GM12891 (cell line): ENCODE measurements at regions not wholly inside any gene's neighbourhood (a gene's known extent, or its start where the extent isn't known, plus 50 kb on each side); places are given as distances from the start of the nearest gene placed in this dataset.
"Not testable (repeated sequence)": the region's sequence is repeated elsewhere in the genome, so short reads cannot be mapped to it uniquely, and the experiment has no call there.

Experiments
- DNase-seq: peaks from one replicate; pipeline ENCODE4 v3.0.0; 2011; ENCODE audit warnings: low spot score; ENCODE audit not compliant: insufficient read length
- FAIRE-seq: peaks from 2 replicates; lab custom pipeline; 2011; peaks lifted over from hg19 to GRCh38; lab: Jason Lieb, UNC
- PAX5 ChIP-seq: IDR thresholded peaks from 2 replicates; pipeline ENCODE4 v1.6.1; 2011; ENCODE audit warnings: low read length, moderate library complexity, mild to moderate bottlenecking; ENCODE audit not compliant: insufficient read depth, severe bottlenecking
- POLR2A ChIP-seq: IDR thresholded peaks from 2 replicates; pipeline ENCODE4 v1.6.1; 2011; ENCODE audit warnings: low read depth, low read length, control low read depth
- POLR2AphosphoS5 ChIP-seq: IDR thresholded peaks from 2 replicates; pipeline ENCODE4 v1.6.1; 2011; ENCODE audit warnings: low read depth, low read length, control low read depth
- POU2F2 ChIP-seq: IDR thresholded peaks from 2 replicates; pipeline ENCODE4 v1.6.1; 2011; ENCODE audit warnings: low read depth, mild to moderate bottlenecking, control low read depth, low read length, moderate library complexity
- SPI1 ChIP-seq: IDR thresholded peaks from 2 replicates; pipeline ENCODE4 v1.6.1; 2011; ENCODE audit warnings: low read depth, low read length, control low read depth
- TAF1 ChIP-seq: IDR thresholded peaks from 2 replicates; pipeline ENCODE4 v1.6.1; 2011; ENCODE audit warnings: low read depth, low read length, control low read depth

DNA sequence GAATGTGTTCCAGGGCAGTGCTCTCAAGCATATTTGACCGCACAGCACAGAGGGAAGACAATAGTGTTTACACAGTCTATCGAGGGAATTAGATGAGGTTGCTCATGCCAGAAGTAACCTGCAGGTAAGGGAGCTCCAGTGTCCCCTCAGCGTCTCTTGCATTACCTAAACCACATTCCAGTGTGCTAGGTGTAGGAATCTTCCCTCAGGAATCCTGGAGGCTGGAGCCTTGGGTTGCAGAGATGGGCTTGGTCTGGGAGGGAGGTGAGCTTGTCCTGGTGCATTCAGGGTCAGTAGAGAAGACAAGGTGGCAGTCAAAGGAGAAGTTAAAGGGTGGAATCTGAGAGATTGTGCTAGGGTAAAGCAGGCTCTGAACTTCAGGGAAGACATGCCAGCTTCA lies 56.3 kb downstream of the SOX14 start:
- DNase-seq = no peak
- TF ChIP-seq TAF1 (no peak), POLR2AphosphoS5 (no peak), PAX5 (no peak), POU2F2 (no peak), POLR2A (no peak), SPI1 (no peak)
- no peak for FAIRE-seq

DNA sequence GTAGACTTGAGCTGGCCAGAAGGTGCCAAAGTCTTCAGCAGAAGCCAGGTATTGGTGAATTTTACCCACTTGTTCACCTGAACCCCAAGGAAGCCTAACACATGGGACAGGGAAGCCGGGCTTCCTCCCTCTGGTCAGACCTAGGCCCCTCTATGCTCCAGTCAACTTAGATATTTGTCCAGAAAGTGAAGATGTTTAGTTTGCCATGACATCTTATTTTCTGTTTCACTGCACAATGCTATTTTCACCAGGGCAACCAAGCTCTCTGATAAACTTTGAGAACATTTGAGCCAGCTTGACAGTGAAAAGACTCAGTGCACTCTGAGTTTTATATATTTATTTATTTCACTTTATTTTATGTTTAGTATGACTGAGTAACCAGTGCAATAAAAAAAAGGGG lies 71.0 kb downstream of the SOX14 start:
- TF ChIP-seq PAX5 = no peak
- no peak for TF ChIP-seq TAF1
- no peak for TF ChIP-seq POLR2AphosphoS5
- TF ChIP-seq POLR2A = no peak
- DNase-seq (no peak), FAIRE-seq (no peak)

GRCh38 chr3:137845194-137845593 lies 81.1 kb downstream of the SOX14 start:
- DNase-seq (no peak), FAIRE-seq (no peak)
- TF ChIP-seq TAF1 = no peak
- no peak for TF ChIP-seq POLR2A
- TF ChIP-seq POLR2AphosphoS5 = no peak
- no peak for TF ChIP-seq POU2F2
- no peak for TF ChIP-seq PAX5
- TF ChIP-seq SPI1 = no peak

GRCh38 chr3:137845666-137846065 lies 81.6 kb downstream of the SOX14 start:
- FAIRE-seq (no peak), DNase-seq (no peak)
- no peak for TF ChIP-seq POLR2AphosphoS5
- TF ChIP-seq TAF1 = no peak
- no peak for TF ChIP-seq POU2F2

DNA sequence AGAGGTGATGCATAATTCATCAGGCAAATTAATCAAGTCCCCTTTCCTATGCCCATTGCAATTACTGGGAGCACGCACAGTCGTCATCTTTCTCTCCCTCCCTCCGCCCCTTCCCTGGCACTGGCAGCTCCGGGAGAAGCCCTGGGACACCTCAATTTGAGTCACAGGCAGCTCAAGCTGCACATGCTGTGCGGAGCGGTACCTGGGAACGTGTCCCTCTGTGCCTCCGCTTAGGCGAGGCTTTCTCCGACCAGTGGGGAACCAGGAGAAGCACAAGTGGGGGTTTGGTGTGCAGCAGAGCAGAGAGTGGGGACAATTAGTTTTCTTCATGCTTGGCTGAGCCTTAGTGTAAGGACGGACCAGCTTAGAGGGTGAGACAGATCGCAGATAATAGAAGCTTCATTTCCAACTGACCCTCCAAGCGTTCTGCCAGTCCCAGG lies 88.3 kb downstream of the SOX14 start:
- FAIRE-seq (no peak), DNase-seq (no peak)
- TF ChIP-seq PAX5 = no peak
- no peak for TF ChIP-seq POU2F2
- TF ChIP-seq POLR2A = no peak
- no peak for TF ChIP-seq SPI1
- TF ChIP-seq TAF1 = no peak
- TF ChIP-seq POLR2AphosphoS5 = no peak

DNA sequence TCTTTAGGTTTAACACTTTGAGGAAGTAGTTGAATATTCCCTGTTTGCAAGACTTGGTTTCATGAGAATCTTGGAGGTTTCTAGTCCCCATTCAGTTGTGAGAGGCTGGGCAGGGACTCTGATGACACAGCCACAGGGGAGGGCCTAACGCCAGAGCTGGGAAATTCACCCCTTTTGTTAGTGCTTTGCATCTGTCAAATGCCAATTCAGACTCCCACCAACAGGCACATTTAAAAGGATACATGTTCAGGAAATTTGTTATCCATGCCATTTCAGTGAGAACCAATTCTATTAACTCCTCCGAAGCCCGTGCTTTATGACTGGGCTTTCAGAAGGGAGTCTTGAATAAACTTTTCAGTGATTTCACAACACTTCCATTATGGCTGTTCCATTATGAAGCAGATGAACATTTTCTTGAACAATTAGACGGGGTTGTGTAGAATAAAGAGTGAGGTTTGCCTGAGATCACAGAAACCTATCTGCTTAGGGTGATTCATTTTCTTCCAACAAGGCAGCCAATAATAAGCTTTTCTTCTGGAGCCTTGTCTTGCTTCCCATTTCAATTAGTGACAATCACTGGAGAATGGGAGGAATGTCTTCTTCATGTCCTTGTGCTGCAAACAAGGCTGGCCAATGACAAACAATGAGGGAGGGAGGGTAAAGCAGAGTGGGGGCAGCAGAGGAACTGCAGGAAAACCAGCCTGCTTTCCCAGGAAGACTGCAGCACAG lies 90.6 kb downstream of the SOX14 start:
- FAIRE-seq (no peak), DNase-seq (no peak)
- TF ChIP-seq PAX5 (no peak), POU2F2 (no peak), SPI1 (no peak)

DNA sequence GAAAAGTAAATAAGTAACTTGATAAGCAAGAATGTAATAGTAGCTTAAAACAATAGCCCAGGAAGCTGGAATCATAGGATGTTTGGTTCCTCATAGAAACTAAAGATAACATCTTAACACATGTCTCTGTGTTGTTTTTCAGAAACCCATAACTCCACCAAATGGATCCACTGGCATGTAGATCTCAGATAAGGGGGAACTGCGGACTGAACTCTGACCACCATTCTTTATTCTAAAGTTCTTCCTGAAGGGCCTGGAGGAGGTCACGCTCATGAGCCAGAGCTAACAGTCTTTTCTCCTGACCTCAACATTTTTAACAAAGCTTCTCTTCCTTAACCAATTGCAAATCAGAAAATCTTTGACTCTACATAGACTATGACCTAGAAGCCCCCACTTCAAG lies 101.9 kb downstream of the SOX14 start:
- TF ChIP-seq POLR2A (no peak), SPI1 (no peak), POLR2AphosphoS5 (no peak), TAF1 (no peak), PAX5 (no peak), POU2F2 (no peak)
- no peak for FAIRE-seq

DNA sequence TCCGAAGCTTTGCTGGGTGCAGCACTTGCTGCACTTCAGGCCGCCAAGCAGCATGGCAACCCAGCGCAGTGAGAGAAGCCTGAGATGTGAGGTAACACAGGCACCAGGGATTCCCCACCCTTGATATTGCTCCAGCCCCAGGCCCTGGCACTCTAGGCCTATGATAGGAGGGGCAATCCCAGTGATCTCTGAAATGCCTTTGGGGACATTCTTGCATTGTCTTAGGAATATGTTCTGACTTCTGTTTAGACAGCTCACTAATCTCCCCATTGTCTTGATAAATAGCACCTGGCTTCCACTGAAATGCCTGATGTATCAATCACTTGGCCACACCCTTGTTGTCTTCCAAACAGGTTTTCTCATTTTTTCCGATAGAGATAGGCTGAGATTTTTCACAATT lies 102.8 kb downstream of the SOX14 start:
- DNase-seq = no peak
- no peak for FAIRE-seq

More for the DNA sequence above, 101.9 kb downstream of the SOX14 start:
- DNase-seq = no peak

GRCh38 chr3:137867611-137868010 lies 103.5 kb downstream of the SOX14 start:
- no peak for TF ChIP-seq TAF1
- TF ChIP-seq POLR2AphosphoS5 = no peak
- TF ChIP-seq PAX5 = no peak
- TF ChIP-seq SPI1 = no peak
- no peak for TF ChIP-seq POLR2A
- no peak for TF ChIP-seq POU2F2
- DNase-seq (no peak), FAIRE-seq (no peak)

More for the DNA sequence above, 102.8 kb downstream of the SOX14 start:
- no peak for TF ChIP-seq POLR2A

DNA sequence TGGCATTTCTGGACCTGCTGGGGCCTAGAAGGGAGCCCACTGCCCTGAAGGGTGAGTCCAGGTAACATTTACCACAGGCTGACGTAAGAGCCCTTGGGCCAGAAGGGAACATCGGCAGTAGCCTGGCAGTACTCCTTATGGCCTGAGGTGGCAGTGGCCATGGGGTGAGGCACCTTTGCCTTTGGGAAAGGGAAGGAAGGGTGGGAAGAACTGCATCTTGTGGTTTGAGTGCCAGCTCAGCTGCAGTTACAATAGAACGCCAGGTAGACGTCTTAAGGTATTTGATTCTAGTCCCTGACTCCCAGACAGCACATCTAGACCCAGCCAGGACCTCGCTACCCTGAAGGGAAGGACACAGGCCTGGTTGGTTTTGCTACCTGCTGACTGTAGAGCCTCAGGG lies 104.9 kb downstream of the SOX14 start:
- DNase-seq (no peak), FAIRE-seq (no peak)
- no peak for TF ChIP-seq POU2F2
- TF ChIP-seq SPI1 = no peak
- no peak for TF ChIP-seq POLR2AphosphoS5
- TF ChIP-seq POLR2A = no peak
- no peak for TF ChIP-seq TAF1
- no peak for TF ChIP-seq PAX5

DNA sequence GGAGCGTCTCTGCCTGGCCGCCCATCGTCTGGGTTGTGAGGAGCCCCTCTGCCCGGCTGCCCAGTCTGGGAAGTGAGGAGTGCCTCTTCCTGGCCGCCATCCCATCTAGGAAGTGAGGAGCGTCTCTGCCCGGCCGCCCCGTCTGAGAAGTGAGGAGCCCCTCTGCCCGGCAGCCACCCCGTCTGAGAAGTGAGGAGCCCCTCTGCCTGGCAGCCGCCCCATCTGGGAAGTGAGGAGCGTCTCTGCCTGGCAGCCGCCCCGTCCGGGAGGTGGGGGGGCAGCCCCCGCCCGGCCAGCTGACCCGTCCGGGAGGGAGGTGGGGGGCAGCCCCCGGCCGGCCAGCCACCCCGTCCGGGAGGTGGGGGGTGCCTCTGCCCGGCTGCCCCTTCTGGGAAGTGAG lies 108.5 kb downstream of the SOX14 start:
- not testable (repeated sequence) for FAIRE-seq, DNase-seq

DNA sequence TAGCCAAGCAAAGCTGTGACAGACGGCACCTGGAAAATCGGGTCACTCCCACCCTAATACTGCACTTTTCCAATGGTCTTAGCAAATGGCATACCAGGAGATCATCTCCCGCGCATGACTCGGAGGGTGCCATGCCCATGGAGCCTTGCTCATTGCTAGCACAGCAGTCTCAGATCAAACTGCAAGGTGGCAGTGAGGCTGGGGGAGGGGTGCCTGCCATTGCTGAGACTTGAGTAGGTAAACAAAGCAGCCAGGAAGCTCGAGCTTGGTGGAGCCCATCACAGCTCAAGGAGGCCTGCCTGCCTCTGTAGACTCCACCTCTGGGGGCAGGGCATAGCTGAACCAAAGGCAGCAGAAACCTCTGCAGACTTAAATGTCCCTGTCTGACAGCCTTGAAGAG lies 113.1 kb upstream of the CLDN18 start:
- not testable (repeated sequence) for FAIRE-seq, DNase-seq
